ENCODE measurements at regions not wholly inside any gene's neighbourhood (a gene's known extent, or its start where the extent isn't known, plus 50 kb on each side); places are given as distances from the start of the nearest gene placed in this dataset.

DNA sequence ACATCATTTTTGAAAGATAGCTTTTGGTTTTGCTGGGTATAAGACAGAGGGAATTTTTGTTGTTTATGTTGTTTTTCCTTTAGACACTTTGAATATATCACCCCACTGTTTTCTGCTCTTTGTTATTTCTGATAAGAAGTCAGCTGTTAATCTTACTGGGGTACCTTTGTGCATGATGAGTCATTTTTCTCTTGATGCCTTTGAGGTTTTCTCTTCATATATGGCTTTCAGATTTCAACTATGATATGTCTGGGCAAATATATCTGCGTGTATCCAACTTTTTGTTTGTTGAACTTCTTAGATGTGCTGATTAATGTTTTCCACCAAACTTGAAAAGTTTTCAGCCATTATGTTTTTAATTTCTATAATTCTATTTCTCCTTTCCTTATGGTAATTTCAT lies 208.6 kb upstream of the TMEM72 start:
- DNase-seq (ENCODE audit: extremely low read depth, low read depth), result no peak
- TF ChIP-seq, protein P1, sequence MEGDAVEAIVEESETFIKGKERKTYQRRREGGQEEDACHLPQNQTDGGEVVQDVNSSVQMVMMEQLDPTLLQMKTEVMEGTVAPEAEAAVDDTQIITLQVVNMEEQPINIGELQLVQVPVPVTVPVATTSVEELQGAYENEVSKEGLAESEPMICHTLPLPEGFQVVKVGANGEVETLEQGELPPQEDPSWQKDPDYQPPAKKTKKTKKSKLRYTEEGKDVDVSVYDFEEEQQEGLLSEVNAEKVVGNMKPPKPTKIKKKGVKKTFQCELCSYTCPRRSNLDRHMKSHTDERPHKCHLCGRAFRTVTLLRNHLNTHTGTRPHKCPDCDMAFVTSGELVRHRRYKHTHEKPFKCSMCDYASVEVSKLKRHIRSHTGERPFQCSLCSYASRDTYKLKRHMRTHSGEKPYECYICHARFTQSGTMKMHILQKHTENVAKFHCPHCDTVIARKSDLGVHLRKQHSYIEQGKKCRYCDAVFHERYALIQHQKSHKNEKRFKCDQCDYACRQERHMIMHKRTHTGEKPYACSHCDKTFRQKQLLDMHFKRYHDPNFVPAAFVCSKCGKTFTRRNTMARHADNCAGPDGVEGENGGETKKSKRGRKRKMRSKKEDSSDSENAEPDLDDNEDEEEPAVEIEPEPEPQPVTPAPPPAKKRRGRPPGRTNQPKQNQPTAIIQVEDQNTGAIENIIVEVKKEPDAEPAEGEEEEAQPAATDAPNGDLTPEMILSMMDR (IDR thresholded peaks at IDR 0.05; ENCODE audit: low read depth, low read length), result no peak

DNA sequence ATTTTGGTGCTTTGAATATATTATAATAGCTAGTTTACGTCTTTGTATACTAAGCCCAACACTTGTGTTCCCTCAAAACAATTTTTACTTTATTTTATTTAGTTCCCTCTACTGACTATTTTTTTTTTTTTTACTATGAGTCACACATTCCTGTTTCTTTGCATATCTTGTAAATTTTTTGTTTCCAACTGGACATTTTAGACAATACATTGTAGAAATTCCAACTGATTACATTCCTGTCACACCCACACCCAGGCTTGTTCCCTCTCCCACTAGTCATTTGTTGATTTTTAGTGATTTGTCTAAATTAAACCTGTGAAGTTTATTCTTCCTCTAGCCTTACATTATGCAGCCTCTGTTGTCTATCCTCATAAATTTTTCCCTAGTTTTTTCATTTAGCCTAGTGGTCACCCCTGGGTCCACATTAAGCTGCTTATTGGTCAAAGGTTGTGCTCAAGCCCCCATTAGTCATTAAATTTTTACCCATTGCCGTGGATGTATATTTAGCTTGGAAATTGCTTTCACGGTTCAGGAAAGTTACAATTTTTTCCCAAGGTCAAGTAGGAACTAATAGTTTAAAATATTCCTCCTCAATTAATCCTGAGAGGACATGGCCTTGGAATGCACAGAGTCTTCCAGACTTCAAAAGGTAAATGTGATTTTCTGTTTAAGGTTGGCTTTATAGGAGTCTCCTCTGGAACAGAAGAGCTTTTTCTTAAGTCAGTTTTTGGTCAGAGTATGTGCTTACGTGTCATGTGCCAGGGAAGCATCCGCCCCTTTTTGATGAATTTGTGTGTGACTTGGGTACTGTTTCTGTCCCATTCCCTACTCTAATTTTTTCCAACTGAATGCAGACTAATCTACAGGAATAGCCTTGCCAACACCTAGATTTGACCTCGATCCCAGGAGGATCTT lies 207.6 kb upstream of the TMEM72 start:
- TF ChIP-seq, protein P1 (IDR thresholded peaks at IDR 0.05; ENCODE audit: low read depth, low read length), result no peak
- DNase-seq (ENCODE audit: extremely low read depth, low read depth), result peak; percentile 51

DNA sequence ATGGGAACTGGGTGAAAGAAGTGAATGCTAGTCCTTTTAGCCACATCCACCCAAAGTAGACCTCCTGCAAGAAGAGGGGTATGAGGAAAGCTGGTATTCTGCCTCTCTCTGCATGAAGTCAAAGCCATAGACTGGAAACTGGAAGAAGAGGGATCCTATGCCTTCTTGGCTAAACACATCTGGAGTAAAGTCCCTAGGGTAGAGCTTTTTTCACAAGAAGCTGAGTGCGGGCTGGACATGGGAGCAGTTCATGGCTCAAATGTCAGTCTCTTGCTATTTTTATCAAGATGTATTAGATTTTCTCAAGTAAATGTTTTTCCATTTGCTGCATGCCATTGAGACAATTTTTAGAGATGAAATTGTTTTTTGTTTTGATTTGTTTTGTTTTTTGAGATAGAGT lies 206.5 kb upstream of the TMEM72 start:
- TF ChIP-seq, protein P1 (IDR thresholded peaks at IDR 0.05; ENCODE audit: low read depth, low read length), result no peak
- no peak for DNase-seq (ENCODE audit: extremely low read depth, low read depth)

DNA sequence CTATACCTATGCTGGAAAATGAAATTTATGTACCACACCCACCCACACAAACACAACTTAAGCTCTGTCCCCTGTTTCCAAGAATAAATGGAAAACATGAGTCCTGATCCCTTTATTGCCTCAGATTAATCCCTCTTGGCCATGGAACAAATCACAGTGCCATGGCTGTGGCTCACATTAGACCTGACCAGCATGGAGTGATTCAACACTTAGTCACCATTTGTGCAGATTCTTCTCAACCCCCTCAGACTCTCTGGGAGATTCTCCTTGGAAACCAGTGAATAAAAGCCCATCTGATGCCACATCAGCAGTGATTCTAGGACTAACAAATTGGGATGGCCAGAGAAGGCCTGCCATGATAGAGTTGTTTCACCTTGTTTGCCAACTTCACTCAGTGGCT lies 204.4 kb upstream of the TMEM72 start:
- DNase-seq (ENCODE audit: extremely low read depth, low read depth), result peak; percentile 88

DNA sequence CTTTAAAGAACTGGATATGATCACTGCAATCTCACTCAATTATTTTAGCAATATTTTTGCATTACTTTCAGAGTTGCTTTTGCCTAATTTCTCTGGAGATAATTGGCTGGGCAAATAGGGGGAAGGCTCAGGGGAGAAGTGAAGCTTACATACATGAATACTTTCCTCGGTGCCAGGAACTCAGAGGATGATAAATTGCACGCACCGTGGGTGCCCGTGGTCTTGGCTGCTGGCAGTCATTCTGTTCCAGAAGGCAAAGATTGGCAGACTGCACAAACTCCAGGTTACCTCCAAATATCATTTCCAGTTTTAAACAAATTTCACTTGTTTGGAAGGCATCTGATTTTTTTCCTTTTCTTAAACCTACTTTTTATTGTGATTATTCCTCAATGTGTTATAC lies 197.8 kb upstream of the TMEM72 start:
- TF ChIP-seq, protein P1 (IDR thresholded peaks at IDR 0.05; ENCODE audit: low read depth, low read length), result no peak
- DNase-seq (ENCODE audit: extremely low read depth, low read depth), result no peak

More for the DNA sequence above, 204.4 kb upstream of the TMEM72 start:
- TF ChIP-seq, protein P1 (IDR thresholded peaks at IDR 0.05; ENCODE audit: low read depth, low read length), result no peak

DNA sequence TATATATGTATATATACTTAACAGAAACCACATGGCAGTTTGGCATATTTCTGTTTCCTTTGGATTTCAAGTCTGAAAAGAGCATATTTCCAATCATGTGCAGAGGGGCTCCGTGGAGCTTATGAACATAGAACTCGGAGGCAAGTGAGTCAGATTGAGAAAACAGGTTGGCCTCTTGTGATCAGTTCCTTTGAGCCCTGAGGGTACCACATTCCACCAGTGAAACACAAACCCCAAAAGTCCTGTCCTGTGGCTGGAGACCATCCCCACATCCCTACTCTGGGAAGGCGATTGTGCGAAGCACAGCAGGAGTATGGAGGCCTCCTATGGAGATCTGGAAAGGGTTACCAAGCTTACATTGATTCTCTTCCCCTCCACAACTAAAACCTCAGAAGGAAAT lies 196.7 kb upstream of the TMEM72 start:
- TF ChIP-seq, protein P1 (IDR thresholded peaks at IDR 0.05; ENCODE audit: low read depth, low read length), result no peak
- no peak for DNase-seq (ENCODE audit: extremely low read depth, low read depth)

DNA sequence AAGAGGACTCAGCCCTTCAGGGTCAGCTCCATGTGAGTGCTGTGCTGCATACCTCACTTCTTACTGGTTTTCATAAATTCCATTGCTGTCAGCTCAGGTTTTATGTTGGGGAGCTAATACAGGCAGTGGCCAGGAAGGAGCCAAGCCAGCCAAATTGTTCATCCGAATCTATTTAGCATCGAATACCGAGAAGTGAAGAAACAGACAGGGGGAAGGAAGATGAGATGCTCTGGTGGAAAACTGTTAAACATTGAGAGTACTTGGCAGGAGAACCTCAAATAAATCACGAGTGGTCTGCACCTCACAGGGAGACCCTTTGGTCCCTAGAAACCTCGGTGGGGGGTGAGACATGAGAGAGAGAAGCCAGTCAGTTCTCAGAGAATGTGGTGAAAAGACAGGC lies 196.0 kb upstream of the TMEM72 start:
- TF ChIP-seq, protein P1 (IDR thresholded peaks at IDR 0.05; ENCODE audit: low read depth, low read length), result no peak
- DNase-seq (ENCODE audit: extremely low read depth, low read depth), result peak; percentile 42
